Peyer's patch (tissue), 4 donors: ENCODE measurements at regions not wholly inside any gene's neighbourhood (a gene's known extent, or its start where the extent isn't known, plus 50 kb on each side); places are given as distances from the start of the nearest gene placed in this dataset.

Source experiments
- DNase-seq, 3 donors: peaks; one replicate each; pipeline ENCODE4 v3.0.0-alpha.2; 2017 to 2019
- H3K27ac ChIP-seq, 4 donors: fragments of 200-600 bp; sonication (generic); one replicate each; pipeline ENCODE4 v1.5.1; 2016 to 2019
- H3K27me3 ChIP-seq, 2 donors: fragments of 200-600 bp; sonication (generic); one replicate each; pipeline ENCODE4 v1.5.1; 2019
- H3K36me3 ChIP-seq, 3 donors: fragments of 200-600 bp; sonication (generic); one replicate each; pipeline ENCODE4 v1.5.1; 2016 to 2019
- H3K4me1 ChIP-seq, 4 donors: fragments of 200-600 bp; sonication (generic); one replicate each; pipeline ENCODE4 v1.5.1; 2016 to 2019
- H3K4me3 ChIP-seq, 4 donors: fragments of 200-600 bp; sonication (generic); 1 replicate in 3 of 4; 2 replicates in 1 of 4; pipeline ENCODE4 v1.5.1; 2016 to 2019; ENCODE audit warnings: mild to moderate bottlenecking in 1 of 4
- H3K9me3 ChIP-seq, 4 donors: fragments of 200-600 bp; sonication (generic); one replicate each; pipeline ENCODE4 v1.5.1; 2016 to 2019; ENCODE audit warnings: mild to moderate bottlenecking in 1 of 4
- CTCF ChIP-seq, 6 experiments: fragments of 450-650 bp in 4 of 6; fragments of 200-600 bp in 2 of 6; sonication (generic) in 1 of 6; IDR thresholded peaks; one replicate each; pipeline ENCODE4 v1.5.1; 2017 to 2019; ENCODE audit warnings: antibody characterized with exemption in 6 of 6, mild to moderate bottlenecking in 3 of 6, moderate library complexity in 1 of 6
- POLR2A ChIP-seq, 2 donors: fragments of 450-650 bp; IDR thresholded peaks; one replicate each; pipeline ENCODE4 v1.5.1; 2017; ENCODE audit warnings: antibody characterized with exemption in 2 of 2, mild to moderate bottlenecking in 2 of 2, moderate library complexity in 2 of 2

- no peak overlapping the region for H3K27ac ChIP-seq
- H3K36me3 ChIP-seq, result no peaks in the 10 kb centered on the region
- no peaks in the 10 kb centered on the region for H3K27me3 ChIP-seq
- no peak for DNase-seq
- no peak overlapping the region for H3K4me3 ChIP-seq
- no peaks in the 10 kb centered on the region for H3K4me1 ChIP-seq
- TF ChIP-seq CTCF (IDR thresholded peaks at IDR 0.05) (no peak), POLR2A (IDR thresholded peaks at IDR 0.05) (no peak)
- H3K9me3 ChIP-seq, result no peaks in the 10 kb centered on the region
Measured at GRCh38 chr5:33035851-33036527, 324.9 kb downstream of the NPR3 start.

- Histone ChIP-seq H3K27me3 (no peaks in the 10 kb centered on the region), H3K27ac (no peak overlapping the region), H3K36me3 (no peaks in the 10 kb centered on the region), H3K4me1 (no peaks in the 10 kb centered on the region), H3K9me3 (no peaks in the 10 kb centered on the region), H3K4me3 (no peak overlapping the region)
- no peak for DNase-seq
- TF ChIP-seq POLR2A (IDR thresholded peaks at IDR 0.05) (no peak), CTCF (IDR thresholded peaks at IDR 0.05) (no peak)
Measured at GRCh38 chr5:33037076-33037475, 326.0 kb downstream of the NPR3 start.

GRCh38 chr5:33041586-33041985, 330.5 kb downstream of the NPR3 start:
- DNase-seq, result no peak
- Histone ChIP-seq H3K4me1 (no peaks in the 10 kb centered on the region), H3K4me3 (no peak overlapping the region), H3K27ac (no peak overlapping the region), H3K9me3 (no peaks in the 10 kb centered on the region), H3K36me3 (no peaks in the 10 kb centered on the region), H3K27me3 (no peaks in the 10 kb centered on the region)
- no peak for TF ChIP-seq CTCF (IDR thresholded peaks at IDR 0.05)
- no peak for TF ChIP-seq POLR2A (IDR thresholded peaks at IDR 0.05)

- Histone ChIP-seq H3K27ac (no peak overlapping the region), H3K36me3 (no peaks in the 10 kb centered on the region), H3K4me3 (no peak overlapping the region), H3K27me3 (no peaks in the 10 kb centered on the region), H3K4me1 (no peaks in the 10 kb centered on the region), H3K9me3 (no peaks in the 10 kb centered on the region)
- DNase-seq, result no peak
- TF ChIP-seq POLR2A (IDR thresholded peaks at IDR 0.05), result no peak
- no peak for TF ChIP-seq CTCF (IDR thresholded peaks at IDR 0.05)
Measured at GRCh38 chr5:33043343-33043997, 332.3 kb downstream of the NPR3 start.

- Histone ChIP-seq H3K27ac (no peak overlapping the region), H3K36me3 (no peaks in the 10 kb centered on the region), H3K4me1 (no peaks in the 10 kb centered on the region), H3K4me3 (no peak overlapping the region), H3K27me3 (no peaks in the 10 kb centered on the region), H3K9me3 (no peaks in the 10 kb centered on the region)
- DNase-seq, result no peak
- TF ChIP-seq POLR2A (IDR thresholded peaks at IDR 0.05) (no peak), CTCF (IDR thresholded peaks at IDR 0.05) (no peak)
Measured at GRCh38 chr5:33046091-33046490, 335.0 kb downstream of the NPR3 start.
